B cell (primary cell): ENCODE measurements at regions not wholly inside any gene's neighbourhood (a gene's known extent, or its start where the extent isn't known, plus 50 kb on each side); places are given as distances from the start of the nearest gene placed in this dataset.

Experiments
- EZH2 ChIP-seq: IDR thresholded peaks from 2 replicates; pipeline ENCODE4 v1.6.1; 2012; ENCODE audit warnings: borderline replicate concordance, low read depth, mild to moderate bottlenecking, moderate library complexity, low read length; ENCODE audit not compliant: insufficient read depth, poor library complexity, severe bottlenecking
- TF ChIP-seq, protein P1 (sequence below): fragments of 200-600 bp; IDR thresholded peaks from one replicate; pipeline ENCODE4 v1.8.0; 2022; ENCODE audit warnings: antibody characterized with exemption, mild to moderate bottlenecking

DNA sequence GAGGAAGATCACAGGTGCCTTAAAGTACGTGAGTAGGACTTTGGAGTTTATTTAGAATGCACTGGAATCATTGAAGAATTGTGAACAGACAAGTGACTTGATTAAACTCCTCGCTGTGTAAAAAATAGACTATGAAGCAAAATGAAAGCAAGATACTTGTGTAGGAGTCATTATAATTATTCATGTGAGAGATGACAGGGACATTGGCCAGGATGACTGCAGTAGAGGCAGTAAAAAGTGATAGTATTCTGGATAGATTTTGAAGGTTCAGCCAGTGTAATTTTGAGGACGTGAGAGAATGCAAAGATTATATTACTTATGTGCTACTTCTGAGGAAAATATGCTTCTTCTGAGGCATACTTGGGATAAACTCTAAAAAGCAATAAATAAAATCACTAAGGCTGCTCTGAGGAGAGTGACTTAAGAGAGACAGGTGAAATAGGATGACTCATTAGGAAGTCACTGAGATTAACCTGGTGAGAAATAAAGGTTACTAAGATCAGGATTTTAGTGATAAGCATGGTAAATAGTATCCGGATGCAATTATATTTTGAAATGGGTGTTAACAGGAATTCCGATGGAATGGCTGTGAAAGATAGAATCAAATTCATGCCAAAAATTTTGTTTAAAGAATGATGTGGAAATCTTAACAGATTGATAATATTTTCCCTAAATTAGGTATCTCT is 202.0 kb downstream of the CENPW start:
- TF ChIP-seq, protein P1, sequence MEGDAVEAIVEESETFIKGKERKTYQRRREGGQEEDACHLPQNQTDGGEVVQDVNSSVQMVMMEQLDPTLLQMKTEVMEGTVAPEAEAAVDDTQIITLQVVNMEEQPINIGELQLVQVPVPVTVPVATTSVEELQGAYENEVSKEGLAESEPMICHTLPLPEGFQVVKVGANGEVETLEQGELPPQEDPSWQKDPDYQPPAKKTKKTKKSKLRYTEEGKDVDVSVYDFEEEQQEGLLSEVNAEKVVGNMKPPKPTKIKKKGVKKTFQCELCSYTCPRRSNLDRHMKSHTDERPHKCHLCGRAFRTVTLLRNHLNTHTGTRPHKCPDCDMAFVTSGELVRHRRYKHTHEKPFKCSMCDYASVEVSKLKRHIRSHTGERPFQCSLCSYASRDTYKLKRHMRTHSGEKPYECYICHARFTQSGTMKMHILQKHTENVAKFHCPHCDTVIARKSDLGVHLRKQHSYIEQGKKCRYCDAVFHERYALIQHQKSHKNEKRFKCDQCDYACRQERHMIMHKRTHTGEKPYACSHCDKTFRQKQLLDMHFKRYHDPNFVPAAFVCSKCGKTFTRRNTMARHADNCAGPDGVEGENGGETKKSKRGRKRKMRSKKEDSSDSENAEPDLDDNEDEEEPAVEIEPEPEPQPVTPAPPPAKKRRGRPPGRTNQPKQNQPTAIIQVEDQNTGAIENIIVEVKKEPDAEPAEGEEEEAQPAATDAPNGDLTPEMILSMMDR = no peak
- TF ChIP-seq EZH2 = no peak
